SK-N-SH (cell line): ENCODE measurements at regions not wholly inside any gene's neighbourhood (a gene's known extent, or its start where the extent isn't known, plus 50 kb on each side); places are given as distances from the start of the nearest gene placed in this dataset.

Source experiments
- CTCF ChIA-PET: fragments of 300-600, 350-600 bp; formaldehyde crosslinking; extraction: SDS; loops from one replicate; lab custom pipeline; 2021; lab: Yijun Ruan, JAX
- POLR2A ChIA-PET: fragments of 350-600 bp; sonication (Branson Sonifier 250); formaldehyde crosslinking; extraction: SDS; loops from one replicate; lab custom pipeline; 2020; ENCODE audit warnings: antibody characterized with exemption, inconsistent platforms; lab: Yijun Ruan, JAX
- DNase-seq: peaks from one replicate; pipeline ENCODE4 v3.0.0; 2012
- H2AFZ ChIP-seq: fragments of 200-600 bp; sonication (generic); 2 replicates; pipeline ENCODE4 v1.8.1; 2016; ENCODE audit warnings: antibody characterized with exemption, mild to moderate bottlenecking, low read depth
- H3F3A ChIP-seq: fragments of 200-600 bp; sonication (generic); replicated peaks from 2 replicates; pipeline ENCODE3; 2016; ENCODE audit warnings: antibody characterized with exemption, mild to moderate bottlenecking; ENCODE audit not compliant: insufficient read depth
- H3K27ac ChIP-seq, 2 experiments: fragments of 200-500 bp in 1 of 2; fragments of 200-600 bp in 1 of 2; sonication (Bioruptor generic) in 1 of 2; sonication (generic), shearing (Covaris generic) in 1 of 2; 2 replicates each; pipeline versions ENCODE4 v1.5.1 to v1.6.1; 2014 to 2016; ENCODE audit warnings: low read depth in 2 of 2, inconsistent platforms in 1 of 2, low read length in 1 of 2, mild to moderate bottlenecking in 1 of 2, mixed read lengths in 1 of 2
- H3K27me3 ChIP-seq: fragments of 200-600 bp; sonication (generic), shearing (Covaris generic); 2 replicates; pipeline ENCODE4 v1.6.1; 2016; ENCODE audit warnings: mixed run types; ENCODE audit not compliant: insufficient read depth
- H3K36me3 ChIP-seq, 2 experiments: fragments of 200-500 bp in 1 of 2; fragments of 200-600 bp in 1 of 2; sonication (Bioruptor generic) in 1 of 2; sonication (generic) in 1 of 2; replicated peaks in 1 of 2; 2 replicates each; pipeline versions ENCODE3 to v1.5.1; 2014 to 2016; ENCODE audit warnings: low read length in 1 of 2, mild to moderate bottlenecking in 1 of 2; ENCODE audit not compliant: insufficient read depth in 2 of 2, control insufficient read depth in 1 of 2
- H3K4me1 ChIP-seq, 2 experiments: fragments of 200-500 bp in 1 of 2; fragments of 200-600 bp in 1 of 2; sonication (Bioruptor generic) in 1 of 2; sonication (generic), shearing (Covaris generic) in 1 of 2; 2 replicates each; pipeline versions ENCODE4 v1.5.1 to v1.6.1; 2014 to 2016; ENCODE audit warnings: low read depth in 1 of 2, low read length in 1 of 2, mixed run types in 1 of 2; ENCODE audit not compliant: insufficient read depth in 2 of 2, control insufficient read depth in 1 of 2
- H3K4me2 ChIP-seq: fragments of 200-600 bp; sonication (generic), shearing (Covaris generic); 2 replicates; pipeline ENCODE4 v1.6.1; 2017; ENCODE audit warnings: mixed run types
- H3K4me3 ChIP-seq, 2 experiments: fragments of 200-500 bp in 1 of 2; fragments of 200-600 bp in 1 of 2; sonication (Bioruptor generic) in 1 of 2; sonication (generic), shearing (Covaris generic) in 1 of 2; 2 replicates each; pipeline versions ENCODE4 v1.5.1 to v1.8.1; 2014 to 2016; ENCODE audit warnings: low read depth in 2 of 2, inconsistent platforms in 1 of 2, low read length in 1 of 2, mild to moderate bottlenecking in 1 of 2, mixed read lengths in 1 of 2, moderate library complexity in 1 of 2
- H3K79me2 ChIP-seq: fragments of 200-600 bp; sonication (generic); 2 replicates; pipeline ENCODE4 v1.8.1; 2017; ENCODE audit warnings: mild to moderate bottlenecking; ENCODE audit not compliant: insufficient read depth
- H3K9ac ChIP-seq: fragments of 200-600 bp; sonication (generic); 2 replicates; pipeline ENCODE4 v1.6.1; 2017; ENCODE audit warnings: mixed run types
- H3K9me2 ChIP-seq: fragments of 200-600 bp; sonication (generic); 2 replicates; pipeline ENCODE4 v1.6.1; 2017; ENCODE audit warnings: mixed run types
- H3K9me3 ChIP-seq: fragments of 200-600 bp; sonication (generic); 2 replicates; pipeline ENCODE4 v1.6.1; 2017; ENCODE audit warnings: mixed run types, mild to moderate bottlenecking, moderate library complexity
- H4K20me1 ChIP-seq: fragments of 200-600 bp; sonication (generic); 2 replicates; pipeline ENCODE4 v1.6.1; 2017; ENCODE audit warnings: mild to moderate bottlenecking, mixed run types; ENCODE audit not compliant: insufficient read depth
- ELF1 ChIP-seq: IDR thresholded peaks from 2 replicates; pipeline ENCODE4 v1.4.0; 2012
- FOXJ3 ChIP-seq: sonication (generic); formaldehyde crosslinking; IDR thresholded peaks from 2 replicates; pipeline ENCODE4 v1.5.1; 2020; ENCODE audit warnings: mild to moderate bottlenecking, missing genetic modification reagents
- GABPA ChIP-seq: IDR thresholded peaks from 2 replicates; pipeline ENCODE4 v1.4.0; 2012; ENCODE audit warnings: low read depth, mild to moderate bottlenecking
- JUND ChIP-seq: IDR thresholded peaks from 2 replicates; pipeline ENCODE4 v1.4.0; 2012
- MEF2A ChIP-seq: IDR thresholded peaks from 2 replicates; pipeline ENCODE4 v1.4.0; 2012; ENCODE audit warnings: low read depth, borderline replicate concordance
- RAD21 ChIP-seq: IDR thresholded peaks from 2 replicates; pipeline ENCODE4 v1.6.1; 2012; ENCODE audit warnings: mild to moderate bottlenecking, low read length
- RCOR1 ChIP-seq: fragments of 150-350 bp; IDR thresholded peaks from 2 replicates; pipeline ENCODE4 v1.6.1; 2017; ENCODE audit warnings: antibody characterized with exemption, low read length
- SMC3 ChIP-seq: IDR thresholded peaks from 2 replicates; pipeline ENCODE4 v1.6.1; 2012; ENCODE audit warnings: low read depth, low read length, improper control_type of control experiment
- TEAD4 ChIP-seq: IDR thresholded peaks from 2 replicates; pipeline ENCODE4 v1.4.0; 2012; ENCODE audit warnings: mild to moderate bottlenecking, borderline replicate concordance; ENCODE audit not compliant: insufficient read depth
- WGBS: methylation state at CpG from one replicate; pipeline ENCODE4 v1.1.6; 2017; ENCODE audit warnings: low lambda C conversion rate; 5-methylcytosine and 5-hydroxymethylcytosine counted together
- TF ChIP-seq, protein P1 (sequence below): fragments of 200-600 bp; sonication (generic); IDR thresholded peaks from 2 replicates; pipeline ENCODE4 v1.6.1; 2017; ENCODE audit warnings: antibody characterized with exemption, mild to moderate bottlenecking, moderate library complexity
- TF ChIP-seq, protein P2 (sequence below): fragments of 150-350 bp; IDR thresholded peaks from 2 replicates; pipeline ENCODE4 v1.6.1; 2016; ENCODE audit warnings: mild to moderate bottlenecking, low read depth, low read length
- TF ChIP-seq, protein P3 (sequence below): IDR thresholded peaks from 2 replicates; pipeline ENCODE4; 2012

DNA sequence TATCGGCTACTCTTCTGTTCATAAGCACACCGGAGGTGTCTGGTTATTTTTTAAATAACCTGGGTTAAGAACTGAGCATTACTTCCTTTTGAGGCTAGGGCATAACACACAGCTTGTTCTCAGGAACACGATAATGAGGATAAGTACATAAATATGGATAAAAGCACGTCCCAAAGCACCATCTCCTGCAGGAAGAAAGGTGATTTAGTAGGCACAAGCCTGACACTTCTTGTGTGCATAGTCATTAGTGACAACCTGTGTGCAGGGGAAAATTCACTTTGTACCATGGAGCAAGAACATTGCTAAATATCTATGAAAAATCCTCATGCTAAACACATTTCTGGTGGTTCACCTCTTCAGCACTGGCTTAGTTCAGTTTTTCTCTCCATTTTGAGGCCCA lies 166.5 kb downstream of the SNAPC1 start:
- Histone ChIP-seq H3K9ac (no peak overlapping the region), H3K9me2 (no peaks in the 10 kb centered on the region), H3K9me3 (no peaks in the 10 kb centered on the region), H3K27me3 (no peaks in the 10 kb centered on the region), H2AFZ (no peak overlapping the region), H3K79me2 (no peaks in the 10 kb centered on the region), H4K20me1 (no peaks in the 10 kb centered on the region), H3K27ac (no peak overlapping the region), H3K4me3 (no peak overlapping the region), H3F3A (no peaks in the 10 kb centered on the region), H3K36me3 (no peaks in the 10 kb centered on the region), H3K4me2 (no peak overlapping the region), H3K4me1 (peaks cover 0 to 11% of the 10 kb centered on the region in 2 experiments; a peak in 2 of 4 replicates)
- WGBS = 36% methylated on average over 4 of the region's 4 CpGs
- DNase-seq = no peak
- no peak for TF ChIP-seq ELF1
- ChIA-PET CTCF (interaction anchor here (2.1 to 4.1 kb wide), 2 partner anchors 35 to 198 kb away, joined by 6 to 11 read pairs; no protein-coding TSS in a partner anchor), POLR2A (no interaction called here)

DNA sequence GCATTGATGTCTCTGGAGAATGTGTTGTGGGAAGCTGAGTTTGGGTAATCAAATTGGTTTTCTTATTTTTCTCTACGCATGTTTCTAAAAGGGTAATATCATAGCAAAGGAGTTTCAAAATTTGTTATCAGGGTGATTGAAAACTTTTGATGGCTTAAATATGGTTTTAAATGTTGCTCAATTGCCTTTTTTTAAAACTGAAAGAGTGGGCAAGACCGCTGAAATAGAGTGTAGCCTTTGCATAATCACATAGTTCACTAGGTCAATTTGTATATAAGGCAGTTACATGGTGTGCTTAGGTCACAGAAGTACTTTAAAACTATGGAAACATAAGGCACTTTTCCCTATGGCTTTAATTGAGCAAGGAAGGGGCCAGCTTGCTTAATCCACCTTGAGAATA lies 167.4 kb downstream of the SNAPC1 start:
- no peak overlapping the region for H3K4me3 ChIP-seq
- TF ChIP-seq, protein P1, sequence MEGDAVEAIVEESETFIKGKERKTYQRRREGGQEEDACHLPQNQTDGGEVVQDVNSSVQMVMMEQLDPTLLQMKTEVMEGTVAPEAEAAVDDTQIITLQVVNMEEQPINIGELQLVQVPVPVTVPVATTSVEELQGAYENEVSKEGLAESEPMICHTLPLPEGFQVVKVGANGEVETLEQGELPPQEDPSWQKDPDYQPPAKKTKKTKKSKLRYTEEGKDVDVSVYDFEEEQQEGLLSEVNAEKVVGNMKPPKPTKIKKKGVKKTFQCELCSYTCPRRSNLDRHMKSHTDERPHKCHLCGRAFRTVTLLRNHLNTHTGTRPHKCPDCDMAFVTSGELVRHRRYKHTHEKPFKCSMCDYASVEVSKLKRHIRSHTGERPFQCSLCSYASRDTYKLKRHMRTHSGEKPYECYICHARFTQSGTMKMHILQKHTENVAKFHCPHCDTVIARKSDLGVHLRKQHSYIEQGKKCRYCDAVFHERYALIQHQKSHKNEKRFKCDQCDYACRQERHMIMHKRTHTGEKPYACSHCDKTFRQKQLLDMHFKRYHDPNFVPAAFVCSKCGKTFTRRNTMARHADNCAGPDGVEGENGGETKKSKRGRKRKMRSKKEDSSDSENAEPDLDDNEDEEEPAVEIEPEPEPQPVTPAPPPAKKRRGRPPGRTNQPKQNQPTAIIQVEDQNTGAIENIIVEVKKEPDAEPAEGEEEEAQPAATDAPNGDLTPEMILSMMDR = no peak
- TF ChIP-seq RCOR1 (no peak), FOXJ3 (CRISPR knock-in tag) (no peak), JUND (no peak), SMC3 (no peak), RAD21 (no peak), MEF2A (no peak), GABPA (no peak), TEAD4 (no peak)
- TF ChIP-seq, protein P2, sequence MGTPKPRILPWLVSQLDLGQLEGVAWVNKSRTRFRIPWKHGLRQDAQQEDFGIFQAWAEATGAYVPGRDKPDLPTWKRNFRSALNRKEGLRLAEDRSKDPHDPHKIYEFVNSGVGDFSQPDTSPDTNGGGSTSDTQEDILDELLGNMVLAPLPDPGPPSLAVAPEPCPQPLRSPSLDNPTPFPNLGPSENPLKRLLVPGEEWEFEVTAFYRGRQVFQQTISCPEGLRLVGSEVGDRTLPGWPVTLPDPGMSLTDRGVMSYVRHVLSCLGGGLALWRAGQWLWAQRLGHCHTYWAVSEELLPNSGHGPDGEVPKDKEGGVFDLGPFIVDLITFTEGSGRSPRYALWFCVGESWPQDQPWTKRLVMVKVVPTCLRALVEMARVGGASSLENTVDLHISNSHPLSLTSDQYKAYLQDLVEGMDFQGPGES = no peak
- TF ChIP-seq, protein P3, sequence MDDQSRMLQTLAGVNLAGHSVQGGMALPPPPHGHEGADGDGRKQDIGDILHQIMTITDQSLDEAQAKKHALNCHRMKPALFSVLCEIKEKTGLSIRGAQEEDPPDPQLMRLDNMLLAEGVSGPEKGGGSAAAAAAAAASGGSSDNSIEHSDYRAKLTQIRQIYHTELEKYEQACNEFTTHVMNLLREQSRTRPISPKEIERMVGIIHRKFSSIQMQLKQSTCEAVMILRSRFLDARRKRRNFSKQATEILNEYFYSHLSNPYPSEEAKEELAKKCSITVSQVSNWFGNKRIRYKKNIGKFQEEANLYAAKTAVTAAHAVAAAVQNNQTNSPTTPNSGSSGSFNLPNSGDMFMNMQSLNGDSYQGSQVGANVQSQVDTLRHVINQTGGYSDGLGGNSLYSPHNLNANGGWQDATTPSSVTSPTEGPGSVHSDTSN = no peak
- no peaks in the 10 kb centered on the region for H3K9me3 ChIP-seq
- H3K9ac ChIP-seq = no peak overlapping the region
- WGBS = 8% methylated on average over 2 of the region's 2 CpGs
- no peaks in the 10 kb centered on the region for H3K9me2 ChIP-seq
- H3K27ac ChIP-seq = no peak overlapping the region
- no peaks in the 10 kb centered on the region for H3K79me2 ChIP-seq
- no peaks in the 10 kb centered on the region for H4K20me1 ChIP-seq
- H3K4me1 ChIP-seq = peaks cover 0 to 11% of the 10 kb centered on the region in 2 experiments; a peak in 2 of 4 replicates
- no peak for DNase-seq
- no peak overlapping the region for H3K4me2 ChIP-seq
- H3K27me3 ChIP-seq = no peaks in the 10 kb centered on the region
- H2AFZ ChIP-seq = no peak overlapping the region
- no peaks in the 10 kb centered on the region for H3F3A ChIP-seq
- H3K36me3 ChIP-seq = no peaks in the 10 kb centered on the region
- CTCF ChIA-PET = interaction anchor here (2.1 to 4.1 kb wide), 2 partner anchors 36 to 197 kb away, joined by 6 to 11 read pairs; no protein-coding TSS in a partner anchor
- POLR2A ChIA-PET = no interaction called here
